ENCODE measurements at regions not wholly inside any gene's neighbourhood (a gene's known extent, or its start where the extent isn't known, plus 50 kb on each side); places are given as distances from the start of the nearest gene placed in this dataset.
"Not testable (repeated sequence)": the region's sequence is repeated elsewhere in the genome, so short reads cannot be mapped to it uniquely, and the experiment has no call there.

GRCh38 chr18:78875016-78875777, 104.4 kb upstream of the SALL3 start:
- Histone ChIP-seq H3K4me3 (ENCODE audit: low read length in 2 of 2) (no peak overlapping the region), H3K36me3 (ENCODE audit: control insufficient read depth in 2 of 2, insufficient read depth in 2 of 2, low read length in 2 of 2) (no peaks in the 10 kb centered on the region)

GRCh38 chr18:78875778-78876650, 103.6 kb upstream of the SALL3 start:
- H3K27ac ChIP-seq (ENCODE audit: low read length): no peak overlapping the region
- H3K36me3 ChIP-seq (ENCODE audit: control insufficient read depth in 2 of 2, insufficient read depth in 2 of 2, low read length in 2 of 2): no peaks in the 10 kb centered on the region
- H3K4me1 ChIP-seq (ENCODE audit: control insufficient read depth, insufficient read depth, low read length): no peaks in the 10 kb centered on the region
- no peaks in the 10 kb centered on the region for H3K9me3 ChIP-seq (ENCODE audit: control insufficient read depth in 2 of 2, low read length in 2 of 2)
- H3K9ac ChIP-seq (ENCODE audit: low read length in 2 of 2): no peak overlapping the region
- no peak overlapping the region for H3K4me3 ChIP-seq (ENCODE audit: low read length in 2 of 2)
- peaks cover 2 to 5% of the 10 kb centered on the region in 2 donors for H3K27me3 ChIP-seq (ENCODE audit: control insufficient read depth in 1 of 2, insufficient read depth in 2 of 2, low read length in 2 of 2)

More at GRCh38 chr18:78875016-78875777, 104.4 kb upstream of the SALL3 start:
- no peaks in the 10 kb centered on the region for H3K9me3 ChIP-seq (ENCODE audit: control insufficient read depth in 2 of 2, low read length in 2 of 2)
- H3K27ac ChIP-seq (ENCODE audit: low read length): no peak overlapping the region
- no peak overlapping the region for H3K9ac ChIP-seq (ENCODE audit: low read length in 2 of 2)
- H3K27me3 ChIP-seq (ENCODE audit: control insufficient read depth in 1 of 2, insufficient read depth in 2 of 2, low read length in 2 of 2): peaks cover 3 to 8% of the 10 kb centered on the region in 2 donors
- no peaks in the 10 kb centered on the region for H3K4me1 ChIP-seq (ENCODE audit: control insufficient read depth, insufficient read depth, low read length)

GRCh38 chr18:78876868-78877267, 102.8 kb upstream of the SALL3 start:
- Histone ChIP-seq H3K4me1 (ENCODE audit: control insufficient read depth, insufficient read depth, low read length) (no peaks in the 10 kb centered on the region), H3K27ac (ENCODE audit: low read length) (no peak overlapping the region), H3K9ac (ENCODE audit: low read length in 2 of 2) (no peak overlapping the region), H3K36me3 (ENCODE audit: control insufficient read depth in 2 of 2, insufficient read depth in 2 of 2, low read length in 2 of 2) (no peaks in the 10 kb centered on the region), H3K9me3 (ENCODE audit: control insufficient read depth in 2 of 2, low read length in 2 of 2) (no peaks in the 10 kb centered on the region), H3K4me3 (ENCODE audit: low read length in 2 of 2) (no peak overlapping the region), H3K27me3 (ENCODE audit: control insufficient read depth in 1 of 2, insufficient read depth in 2 of 2, low read length in 2 of 2) (peaks cover 0 to 5% of the 10 kb centered on the region in 2 donors)

- Histone ChIP-seq H3K4me1 (ENCODE audit: control insufficient read depth, insufficient read depth, low read length) (no peaks in the 10 kb centered on the region), H3K9me3 (ENCODE audit: control insufficient read depth in 2 of 2, low read length in 2 of 2) (no peaks in the 10 kb centered on the region), H3K9ac (ENCODE audit: low read length in 2 of 2) (no peak overlapping the region), H3K4me3 (ENCODE audit: low read length in 2 of 2) (no peak overlapping the region), H3K36me3 (ENCODE audit: control insufficient read depth in 2 of 2, insufficient read depth in 2 of 2, low read length in 2 of 2) (no peaks in the 10 kb centered on the region), H3K27me3 (ENCODE audit: control insufficient read depth in 1 of 2, insufficient read depth in 2 of 2, low read length in 2 of 2) (peaks cover under 1 to 5% of the 10 kb centered on the region in 2 donors), H3K27ac (ENCODE audit: low read length) (no peak overlapping the region)
These were observed 101.3 kb upstream of the SALL3 start for GRCh38 chr18:78878335-78878734.

GRCh38 chr18:78879072-78879883, 100.3 kb upstream of the SALL3 start:
- not testable (repeated sequence) for H3K4me3 ChIP-seq (ENCODE audit: low read length in 2 of 2); H3K4me1 ChIP-seq (ENCODE audit: control insufficient read depth, insufficient read depth, low read length); H3K9me3 ChIP-seq (ENCODE audit: control insufficient read depth in 2 of 2, low read length in 2 of 2); H3K27ac ChIP-seq (ENCODE audit: low read length); H3K9ac ChIP-seq (ENCODE audit: low read length in 2 of 2); H3K27me3 ChIP-seq (ENCODE audit: control insufficient read depth in 1 of 2, insufficient read depth in 2 of 2, low read length in 2 of 2); H3K36me3 ChIP-seq (ENCODE audit: control insufficient read depth in 2 of 2, insufficient read depth in 2 of 2, low read length in 2 of 2)

GRCh38 chr18:78882585-78882984, 97.0 kb upstream of the SALL3 start:
- Histone ChIP-seq H3K9me3 (ENCODE audit: control insufficient read depth in 2 of 2, low read length in 2 of 2) (peaks cover 3 to 4% of the 10 kb centered on the region in 2 donors), H3K27ac (ENCODE audit: low read length) (no peak overlapping the region), H3K4me1 (ENCODE audit: control insufficient read depth, insufficient read depth, low read length) (no peaks in the 10 kb centered on the region), H3K4me3 (ENCODE audit: low read length in 2 of 2) (no peak overlapping the region), H3K36me3 (ENCODE audit: control insufficient read depth in 2 of 2, insufficient read depth in 2 of 2, low read length in 2 of 2) (no peaks in the 10 kb centered on the region), H3K9ac (ENCODE audit: low read length in 2 of 2) (no peak overlapping the region), H3K27me3 (ENCODE audit: control insufficient read depth in 1 of 2, insufficient read depth in 2 of 2, low read length in 2 of 2) (peaks cover 0 to 2% of the 10 kb centered on the region in 2 donors)

- Histone ChIP-seq H3K27ac (ENCODE audit: low read length) (no peak overlapping the region), H3K9me3 (ENCODE audit: control insufficient read depth in 2 of 2, low read length in 2 of 2) (peaks cover 3 to 4% of the 10 kb centered on the region in 2 donors), H3K4me1 (ENCODE audit: control insufficient read depth, insufficient read depth, low read length) (no peaks in the 10 kb centered on the region), H3K9ac (ENCODE audit: low read length in 2 of 2) (no peak overlapping the region), H3K36me3 (ENCODE audit: control insufficient read depth in 2 of 2, insufficient read depth in 2 of 2, low read length in 2 of 2) (no peaks in the 10 kb centered on the region), H3K27me3 (ENCODE audit: control insufficient read depth in 1 of 2, insufficient read depth in 2 of 2, low read length in 2 of 2) (peaks cover 0 to 2% of the 10 kb centered on the region in 2 donors), H3K4me3 (ENCODE audit: low read length in 2 of 2) (no peak overlapping the region)
These were observed 96.1 kb upstream of the SALL3 start for GRCh38 chr18:78883501-78883900.

GRCh38 chr18:78884502-78884901, 95.1 kb upstream of the SALL3 start:
- H3K9me3 ChIP-seq (ENCODE audit: control insufficient read depth in 2 of 2, low read length in 2 of 2): peaks cover 6 to 10% of the 10 kb centered on the region in 2 donors
- no peaks in the 10 kb centered on the region for H3K36me3 ChIP-seq (ENCODE audit: control insufficient read depth in 2 of 2, insufficient read depth in 2 of 2, low read length in 2 of 2)
- H3K4me1 ChIP-seq (ENCODE audit: control insufficient read depth, insufficient read depth, low read length): no peaks in the 10 kb centered on the region
- no peak overlapping the region for H3K9ac ChIP-seq (ENCODE audit: low read length in 2 of 2)
- peaks cover 0 to 2% of the 10 kb centered on the region in 2 donors for H3K27me3 ChIP-seq (ENCODE audit: control insufficient read depth in 1 of 2, insufficient read depth in 2 of 2, low read length in 2 of 2)
- no peak overlapping the region for H3K27ac ChIP-seq (ENCODE audit: low read length)
- no peak overlapping the region for H3K4me3 ChIP-seq (ENCODE audit: low read length in 2 of 2)

GRCh38 chr18:78889250-78889649, 90.4 kb upstream of the SALL3 start:
- Histone ChIP-seq H3K4me3 (ENCODE audit: low read length in 2 of 2) (no peak overlapping the region), H3K36me3 (ENCODE audit: control insufficient read depth in 2 of 2, insufficient read depth in 2 of 2, low read length in 2 of 2) (no peaks in the 10 kb centered on the region), H3K9me3 (ENCODE audit: control insufficient read depth in 2 of 2, low read length in 2 of 2) (peaks cover 9 to 14% of the 10 kb centered on the region in 2 donors)

GRCh38 chr18:78890388-78890787, 89.2 kb upstream of the SALL3 start:
- Histone ChIP-seq H3K9ac (ENCODE audit: low read length in 2 of 2) (no peak overlapping the region), H3K4me3 (ENCODE audit: low read length in 2 of 2) (no peak overlapping the region), H3K36me3 (ENCODE audit: control insufficient read depth in 2 of 2, insufficient read depth in 2 of 2, low read length in 2 of 2) (no peaks in the 10 kb centered on the region), H3K4me1 (ENCODE audit: control insufficient read depth, insufficient read depth, low read length) (no peaks in the 10 kb centered on the region), H3K27ac (ENCODE audit: low read length) (no peak overlapping the region), H3K27me3 (ENCODE audit: control insufficient read depth in 1 of 2, insufficient read depth in 2 of 2, low read length in 2 of 2) (peaks cover 0 to 4% of the 10 kb centered on the region in 2 donors), H3K9me3 (ENCODE audit: control insufficient read depth in 2 of 2, low read length in 2 of 2) (peaks cover 6 to 11% of the 10 kb centered on the region in 2 donors)

More at GRCh38 chr18:78889250-78889649, 90.4 kb upstream of the SALL3 start:
- H3K27me3 ChIP-seq (ENCODE audit: control insufficient read depth in 1 of 2, insufficient read depth in 2 of 2, low read length in 2 of 2): peaks cover 0 to 4% of the 10 kb centered on the region in 2 donors
- H3K9ac ChIP-seq (ENCODE audit: low read length in 2 of 2): no peak overlapping the region
- no peaks in the 10 kb centered on the region for H3K4me1 ChIP-seq (ENCODE audit: control insufficient read depth, insufficient read depth, low read length)
- no peak overlapping the region for H3K27ac ChIP-seq (ENCODE audit: low read length)

Data from stomach smooth muscle (tissue), 2 donors.